Calu3 (cell line): ENCODE measurements at regions not wholly inside any gene's neighbourhood (a gene's known extent, or its start where the extent isn't known, plus 50 kb on each side); places are given as distances from the start of the nearest gene placed in this dataset.

Experiments used
- BruUV-seq: library from RNA; stranded (reverse); fragments of 400-500 nt; replicated peaks from 2 replicates; lab custom pipeline; 2021; lab: Mats Ljungman, UMichigan
- CTCF ChIA-PET: fragments of 300-600 bp; sonication (Branson Sonifier 250); formaldehyde crosslinking; loops from one replicate; lab custom pipeline; 2022; ENCODE audit warnings: antibody characterized with exemption; lab: Charles Lee
- DNase-seq: peaks from one replicate; pipeline ENCODE4 v3.0.0; 2022
- H3K27ac Mint-ChIP-seq: one replicate; pipeline ENCODE4 v1.8.0; 2022; ENCODE audit warnings: mixed read lengths; ENCODE audit not compliant: unreplicated experiment
- H3K27me3 Mint-ChIP-seq: one replicate; pipeline ENCODE4 v1.8.0; 2022; ENCODE audit warnings: mixed read lengths; ENCODE audit not compliant: unreplicated experiment
- H3K36me3 Mint-ChIP-seq: one replicate; pipeline ENCODE4 v1.8.0; 2022; ENCODE audit warnings: mild to moderate bottlenecking, moderate library complexity, mixed read lengths; ENCODE audit not compliant: insufficient read depth, unreplicated experiment
- H3K4me1 Mint-ChIP-seq: one replicate; pipeline ENCODE4 v1.8.0; 2022; ENCODE audit warnings: mild to moderate bottlenecking, low read depth, mixed read lengths; ENCODE audit not compliant: unreplicated experiment
- H3K4me3 Mint-ChIP-seq: one replicate; pipeline ENCODE4 v1.8.0; 2022; ENCODE audit warnings: mild to moderate bottlenecking, low read depth, moderate library complexity, mixed read lengths; ENCODE audit not compliant: unreplicated experiment
- H3K9me3 Mint-ChIP-seq: one replicate; pipeline ENCODE4 v1.8.0; 2022; ENCODE audit warnings: low read depth, mixed read lengths; ENCODE audit not compliant: unreplicated experiment
- intact Hi-C: fragments of 100-400 bp; cut with micrococcal nuclease; formaldehyde crosslinking; loops from one replicate; pipeline ENCODE4 v1.10.0; 2022; ENCODE audit not compliant: unreplicated experiment
- TF ChIP-seq, protein P1 (sequence below): fragments of 200-600 bp; IDR thresholded peaks from one replicate; pipeline ENCODE4 v1.8.0; 2022; ENCODE audit warnings: antibody characterized with exemption; ENCODE audit not compliant: unreplicated experiment

- H3K27ac Mint-ChIP-seq = no peak overlapping the region
- no peaks in the 10 kb centered on the region for H3K27me3 Mint-ChIP-seq
Observed at GRCh38 chr2:211061612-211062296, 505.4 kb downstream of the CPS1 start.

GRCh38 chr2:211062297-211062612, 505.9 kb downstream of the CPS1 start:
- Mint-ChIP-seq H3K9me3 (no peaks in the 10 kb centered on the region), H3K27me3 (no peaks in the 10 kb centered on the region), H3K4me3 (no peak overlapping the region), H3K36me3 (no peaks in the 10 kb centered on the region), H3K4me1 (no peaks in the 10 kb centered on the region), H3K27ac (no peak overlapping the region)
- DNase-seq = no peak
- intact Hi-C loops = no loop called here
- TF ChIP-seq, protein P1, sequence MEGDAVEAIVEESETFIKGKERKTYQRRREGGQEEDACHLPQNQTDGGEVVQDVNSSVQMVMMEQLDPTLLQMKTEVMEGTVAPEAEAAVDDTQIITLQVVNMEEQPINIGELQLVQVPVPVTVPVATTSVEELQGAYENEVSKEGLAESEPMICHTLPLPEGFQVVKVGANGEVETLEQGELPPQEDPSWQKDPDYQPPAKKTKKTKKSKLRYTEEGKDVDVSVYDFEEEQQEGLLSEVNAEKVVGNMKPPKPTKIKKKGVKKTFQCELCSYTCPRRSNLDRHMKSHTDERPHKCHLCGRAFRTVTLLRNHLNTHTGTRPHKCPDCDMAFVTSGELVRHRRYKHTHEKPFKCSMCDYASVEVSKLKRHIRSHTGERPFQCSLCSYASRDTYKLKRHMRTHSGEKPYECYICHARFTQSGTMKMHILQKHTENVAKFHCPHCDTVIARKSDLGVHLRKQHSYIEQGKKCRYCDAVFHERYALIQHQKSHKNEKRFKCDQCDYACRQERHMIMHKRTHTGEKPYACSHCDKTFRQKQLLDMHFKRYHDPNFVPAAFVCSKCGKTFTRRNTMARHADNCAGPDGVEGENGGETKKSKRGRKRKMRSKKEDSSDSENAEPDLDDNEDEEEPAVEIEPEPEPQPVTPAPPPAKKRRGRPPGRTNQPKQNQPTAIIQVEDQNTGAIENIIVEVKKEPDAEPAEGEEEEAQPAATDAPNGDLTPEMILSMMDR = no peak
- CTCF ChIA-PET = no interaction called here
- no TSS peak for BruUV-seq

More at GRCh38 chr2:211061612-211062296, 505.4 kb downstream of the CPS1 start:
- Mint-ChIP-seq H3K9me3 (no peaks in the 10 kb centered on the region), H3K36me3 (no peaks in the 10 kb centered on the region), H3K4me1 (no peaks in the 10 kb centered on the region), H3K4me3 (no peak overlapping the region)
- DNase-seq = no peak
- no TSS peak for BruUV-seq
- intact Hi-C loops = no loop called here
- TF ChIP-seq, protein P1 = no peak
- CTCF ChIA-PET = interaction anchor here (0.6 kb wide), 1 partner anchor 276 kb away, joined by 6 read pairs; no protein-coding TSS in a partner anchor

- intact Hi-C loops = no loop called here
- no peaks in the 10 kb centered on the region for H3K36me3 Mint-ChIP-seq
- CTCF ChIA-PET = interaction anchor here (0.7 kb wide), 1 partner anchor 1106 kb away, joined by 3 read pairs; no protein-coding TSS in a partner anchor
- H3K27me3 Mint-ChIP-seq = no peaks in the 10 kb centered on the region
- H3K27ac Mint-ChIP-seq = no peak overlapping the region
- H3K4me1 Mint-ChIP-seq = peaks cover 10% of the 10 kb centered on the region
- no TSS peak for BruUV-seq
- no peaks in the 10 kb centered on the region for H3K9me3 Mint-ChIP-seq
- no peak overlapping the region for H3K4me3 Mint-ChIP-seq
- TF ChIP-seq, protein P1 = no peak
- no peak for DNase-seq
Observed at GRCh38 chr2:211067029-211067428, 510.6 kb downstream of the CPS1 start.

DNA sequence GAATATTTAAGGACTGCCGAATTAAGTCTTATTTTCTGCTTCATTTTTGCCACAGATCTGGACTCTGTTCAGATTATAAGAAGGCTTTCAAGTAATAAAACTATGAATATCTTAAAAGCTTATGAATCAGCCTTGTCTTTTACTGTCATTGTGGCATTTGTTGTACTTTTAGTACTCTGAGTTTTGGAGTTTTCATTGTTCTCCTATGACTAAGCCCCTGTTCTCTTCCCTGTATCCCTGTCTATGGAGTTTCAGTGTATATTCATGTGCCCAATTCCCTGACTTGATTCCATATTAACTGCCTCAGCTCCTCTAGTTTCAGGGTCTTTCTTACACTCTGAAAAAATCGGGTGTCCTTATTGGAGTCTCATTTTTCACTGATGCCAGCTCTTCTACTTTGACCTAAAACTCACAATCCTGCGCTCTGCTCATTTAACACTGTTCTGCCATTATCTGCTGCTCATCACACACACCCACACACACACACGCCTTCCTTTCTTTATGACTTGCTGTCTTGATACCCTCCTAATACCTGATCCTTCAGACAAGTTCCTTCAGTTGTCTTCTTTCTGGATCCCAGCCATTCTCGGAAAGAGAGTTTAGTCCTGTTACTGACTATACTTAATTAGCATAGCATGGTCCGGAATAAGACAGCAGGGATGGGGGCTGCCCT, 511.8 kb downstream of the CPS1 start:
- no peak overlapping the region for H3K27ac Mint-ChIP-seq
- H3K36me3 Mint-ChIP-seq = no peaks in the 10 kb centered on the region
- no peak for DNase-seq
- BruUV-seq = no TSS peak
- intact Hi-C loops = no loop called here
- CTCF ChIA-PET = no interaction called here
- peaks cover 10% of the 10 kb centered on the region for H3K4me1 Mint-ChIP-seq
- H3K27me3 Mint-ChIP-seq = no peaks in the 10 kb centered on the region
- TF ChIP-seq, protein P1 = no peak
- H3K4me3 Mint-ChIP-seq = no peak overlapping the region
- H3K9me3 Mint-ChIP-seq = no peaks in the 10 kb centered on the region
